HG03175 (cell line): ENCODE measurements at regions not wholly inside any gene's neighbourhood (a gene's known extent, or its start where the extent isn't known, plus 50 kb on each side); places are given as distances from the start of the nearest gene placed in this dataset.
"Not testable (repeated sequence)": the region's sequence is repeated elsewhere in the genome, so short reads cannot be mapped to it uniquely, and the experiment has no call there.

Experiments used
- ATAC-seq: cut with Tn5 transposase; IDR thresholded peaks from one replicate; pipeline ENCODE4 v1.9.1; 2021; ENCODE audit warnings: mild to moderate bottlenecking, moderate library complexity; ENCODE audit not compliant: unreplicated experiment

GRCh38 chr9:108032079-108032478 is 542.5 kb upstream of the KLF4 start:
- not testable (repeated sequence) for ATAC-seq

GRCh38 chr9:108031221-108031620 is 541.7 kb upstream of the KLF4 start:
- not testable (repeated sequence) for ATAC-seq

- ATAC-seq = not testable (repeated sequence)
Observed at GRCh38 chr9:108026718-108027117, 537.1 kb upstream of the KLF4 start.

- ATAC-seq = no peak
Observed at GRCh38 chr9:108024604-108025003, 535.0 kb upstream of the KLF4 start.

- no peak for ATAC-seq
Observed at GRCh38 chr9:108022246-108022935, 532.8 kb upstream of the KLF4 start.

- no peak for ATAC-seq
Observed at GRCh38 chr9:108021096-108021710, 531.6 kb upstream of the KLF4 start.

GRCh38 chr9:108019821-108020220 is 530.3 kb upstream of the KLF4 start:
- ATAC-seq = no peak

- ATAC-seq = no peak
Observed at GRCh38 chr9:108017671-108018070, 528.1 kb upstream of the KLF4 start.

- no peak for ATAC-seq
Observed at GRCh38 chr9:108016446-108016845, 526.9 kb upstream of the KLF4 start.

- ATAC-seq = no peak
Observed at GRCh38 chr9:108015690-108016089, 526.1 kb upstream of the KLF4 start.

GRCh38 chr9:108014353-108014752 is 524.8 kb upstream of the KLF4 start:
- ATAC-seq = no peak

- ATAC-seq = no peak
Observed at GRCh38 chr9:108012886-108013665, 523.5 kb upstream of the KLF4 start.

- ATAC-seq = no peak
Observed at GRCh38 chr9:108012405-108012804, 522.8 kb upstream of the KLF4 start.

GRCh38 chr9:108003526-108003925 is 514.0 kb upstream of the KLF4 start:
- no peak for ATAC-seq

GRCh38 chr9:108002371-108002956 is 512.9 kb upstream of the KLF4 start:
- ATAC-seq = no peak

- no peak for ATAC-seq
Observed at GRCh38 chr9:108001237-108001636, 511.7 kb upstream of the KLF4 start.

GRCh38 chr9:107999890-108000289 is 510.3 kb upstream of the KLF4 start:
- no peak for ATAC-seq

- ATAC-seq = no peak
Observed at GRCh38 chr9:107999011-107999410, 509.4 kb upstream of the KLF4 start.

GRCh38 chr9:107994648-107995047 is 505.1 kb upstream of the KLF4 start:
- ATAC-seq = no peak

- no peak for ATAC-seq
Observed at GRCh38 chr9:107992271-107992670, 502.7 kb upstream of the KLF4 start.

- no peak for ATAC-seq
Observed at GRCh38 chr9:107991581-107991980, 502.0 kb upstream of the KLF4 start.

- ATAC-seq = no peak
Observed at GRCh38 chr9:107989544-107989943, 500.0 kb upstream of the KLF4 start.
